HG03378 (cell line): ENCODE measurements at regions not wholly inside any gene's neighbourhood (a gene's known extent, or its start where the extent isn't known, plus 50 kb on each side); places are given as distances from the start of the nearest gene placed in this dataset.
"Not testable (repeated sequence)": the region's sequence is repeated elsewhere in the genome, so short reads cannot be mapped to it uniquely, and the experiment has no call there.

Experiments used
- ATAC-seq: cut with Tn5 transposase; IDR thresholded peaks from one replicate; pipeline ENCODE4 v1.9.1; 2021; ENCODE audit warnings: mild to moderate bottlenecking, moderate library complexity; ENCODE audit not compliant: unreplicated experiment

DNA sequence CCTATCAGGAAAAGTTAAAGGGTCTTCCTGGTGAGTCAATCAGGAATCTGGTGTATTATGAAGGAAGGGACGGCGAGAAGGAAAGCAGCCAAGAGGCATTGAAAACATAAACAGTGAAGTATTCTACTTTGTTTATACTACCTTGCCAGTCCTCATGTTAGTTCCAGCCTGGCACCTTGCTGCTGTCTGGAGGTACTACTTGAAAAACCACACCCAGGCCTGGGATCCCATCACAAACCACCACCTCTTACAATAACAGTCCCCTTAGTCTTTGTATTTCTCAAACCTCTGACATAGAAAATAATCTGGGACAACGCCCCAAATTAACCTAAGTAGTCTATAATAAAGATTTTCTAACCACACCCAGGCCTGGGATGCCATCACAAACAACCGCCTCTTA is 676.7 kb upstream of the SOX9 start:
- no peak for ATAC-seq

DNA sequence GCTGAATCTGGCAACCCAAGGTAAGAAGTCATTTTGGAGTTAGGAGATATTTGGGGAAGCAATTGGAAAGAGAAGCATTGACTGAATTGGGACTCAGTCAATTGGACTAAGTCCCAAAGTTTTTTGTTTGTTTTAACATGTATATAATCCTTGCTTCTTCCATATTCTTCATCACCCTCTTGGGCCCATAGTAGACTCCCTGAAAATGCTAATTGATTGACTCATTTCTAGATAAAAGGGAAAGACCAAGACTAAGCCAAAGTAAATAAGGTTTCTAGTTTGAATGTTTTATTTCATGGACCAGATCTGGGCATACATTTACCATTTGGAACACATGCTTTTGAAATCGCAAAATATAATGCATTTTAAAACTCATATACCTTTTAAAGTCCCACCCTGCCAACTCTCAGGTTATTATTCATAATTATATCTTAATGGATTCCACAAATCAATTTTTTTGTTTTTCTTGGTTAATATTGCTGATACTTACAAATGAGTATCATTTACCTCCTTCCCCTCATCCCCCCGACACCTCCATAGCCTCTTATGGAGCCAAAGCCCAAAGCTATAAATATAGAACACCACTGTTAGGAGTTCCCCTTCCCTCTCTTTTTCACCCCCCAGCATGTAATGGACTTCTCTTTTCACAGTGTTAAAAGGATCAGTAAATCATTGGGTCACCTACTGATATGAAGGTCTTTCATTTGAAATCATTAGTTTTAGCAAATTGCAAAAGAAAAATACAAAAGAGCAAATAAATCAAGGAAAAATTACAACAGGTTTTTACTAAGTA is 674.0 kb upstream of the SOX9 start:
- ATAC-seq = no peak

DNA sequence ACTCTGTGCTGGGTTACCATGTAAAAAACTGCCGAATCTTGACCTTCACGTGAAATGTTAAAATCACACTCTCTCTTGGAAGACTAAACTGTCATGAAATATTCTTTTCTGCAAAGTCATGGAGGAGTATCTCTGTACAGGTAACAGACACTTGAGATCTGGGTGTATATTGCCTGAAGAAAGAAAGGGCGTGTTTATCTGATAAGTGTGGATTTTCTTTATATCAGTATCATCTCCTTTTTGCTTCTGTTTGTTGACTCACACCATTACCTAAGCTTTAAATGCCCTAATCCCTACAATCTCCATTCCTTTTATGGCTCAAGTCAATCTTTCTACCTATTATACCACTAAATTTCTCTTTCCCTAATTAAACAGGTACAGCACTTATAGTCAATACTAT is 673.2 kb upstream of the SOX9 start:
- ATAC-seq = no peak

DNA sequence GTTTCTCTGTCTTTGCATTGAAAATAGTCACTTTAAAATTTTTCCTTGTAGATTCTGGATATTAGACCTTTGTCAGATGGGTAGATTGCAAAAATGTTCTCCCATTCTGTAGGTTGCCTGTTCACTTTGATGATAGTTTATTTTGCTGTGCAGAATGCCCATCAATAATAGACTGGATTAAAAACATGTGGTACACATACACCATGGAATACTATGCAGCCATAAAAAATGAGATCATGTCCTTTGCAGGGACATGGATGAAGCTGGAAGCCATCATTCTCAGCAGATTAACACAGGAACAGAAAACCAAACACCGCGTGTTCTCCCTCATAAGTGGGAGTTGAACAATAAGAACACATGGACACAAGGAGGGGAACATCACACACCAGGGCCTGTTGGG is 670.2 kb upstream of the SOX9 start:
- not testable (repeated sequence) for ATAC-seq

DNA sequence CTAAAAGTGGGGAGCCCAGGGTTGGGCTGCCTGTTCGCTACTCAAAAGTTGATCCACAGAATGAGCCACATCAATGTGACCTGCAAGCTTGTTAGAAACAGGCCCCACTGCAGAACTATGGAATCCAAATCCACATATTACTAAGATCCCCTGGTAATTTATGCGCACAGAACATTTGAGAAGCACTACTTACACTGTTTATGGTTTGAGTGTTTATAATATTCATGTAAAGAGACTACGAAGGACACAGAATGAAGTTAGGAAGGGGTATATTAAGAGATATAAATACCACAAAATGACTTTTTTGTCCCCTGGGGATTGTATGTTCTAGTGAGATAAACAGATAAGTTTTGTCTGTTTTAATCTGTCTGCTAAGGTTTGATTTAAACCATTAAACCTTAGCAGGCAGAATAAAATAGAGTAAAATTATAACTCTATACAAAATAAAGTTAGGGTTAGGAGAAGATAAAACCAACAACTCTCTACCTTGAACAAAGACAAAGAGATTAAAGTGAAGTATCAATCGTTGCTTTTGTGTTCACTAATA is 666.9 kb upstream of the SOX9 start:
- no peak for ATAC-seq

DNA sequence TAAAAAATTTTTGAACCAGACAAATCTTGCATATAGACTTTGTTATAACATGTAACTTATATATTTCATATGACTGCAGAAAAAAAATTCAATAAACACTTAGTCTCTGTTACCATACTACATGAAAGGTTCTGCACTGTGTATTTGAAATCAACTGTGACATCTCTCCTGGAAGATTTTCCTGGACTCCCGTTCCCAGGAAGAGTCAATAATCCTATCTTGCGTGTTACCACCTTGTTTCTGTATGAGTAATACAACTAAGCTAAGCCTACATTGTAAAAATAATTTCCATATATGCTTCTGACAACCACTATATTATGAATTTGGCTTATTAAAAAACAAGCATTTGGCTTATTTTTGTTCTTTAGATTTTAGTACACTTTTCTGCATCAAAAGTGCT is 665.6 kb upstream of the SOX9 start:
- no peak for ATAC-seq

DNA sequence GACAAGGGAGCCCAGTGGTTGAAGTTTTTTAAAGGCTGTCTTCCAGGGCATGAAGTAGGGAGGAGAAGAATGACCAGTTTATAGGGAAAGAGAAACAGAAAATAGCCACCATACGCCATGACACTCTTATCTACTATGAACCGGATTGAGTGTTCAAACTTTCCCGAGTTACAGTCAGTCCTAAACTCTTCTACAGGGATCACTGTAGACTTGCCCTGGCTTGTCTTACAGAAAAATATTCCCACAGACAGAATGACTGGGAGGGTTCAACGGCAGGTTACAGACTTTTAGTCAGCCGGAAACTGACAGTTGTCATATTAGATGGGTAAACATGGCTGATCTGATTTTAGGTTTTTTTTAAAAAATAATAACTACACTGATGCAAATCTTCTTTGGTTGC is 662.5 kb upstream of the SOX9 start:
- no peak for ATAC-seq

DNA sequence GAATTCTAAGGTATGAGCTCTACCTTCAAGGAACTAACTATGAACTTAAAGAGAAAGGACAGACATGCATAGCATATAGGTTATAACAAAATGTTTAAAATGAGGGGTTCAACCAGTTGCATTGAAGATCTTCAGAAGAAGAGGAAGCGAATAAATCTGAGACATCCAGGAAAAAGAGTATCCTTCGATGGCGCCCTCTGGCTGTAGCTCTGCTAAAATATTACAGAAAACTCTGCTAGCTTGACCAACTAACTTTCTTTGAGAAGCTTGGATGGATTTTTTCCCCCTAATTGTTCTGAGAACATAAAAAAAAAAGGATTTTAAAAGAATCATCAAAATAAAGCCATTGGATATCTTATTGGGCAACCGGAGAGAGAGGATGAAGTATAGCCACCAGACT is 659.9 kb upstream of the SOX9 start:
- no peak for ATAC-seq

DNA sequence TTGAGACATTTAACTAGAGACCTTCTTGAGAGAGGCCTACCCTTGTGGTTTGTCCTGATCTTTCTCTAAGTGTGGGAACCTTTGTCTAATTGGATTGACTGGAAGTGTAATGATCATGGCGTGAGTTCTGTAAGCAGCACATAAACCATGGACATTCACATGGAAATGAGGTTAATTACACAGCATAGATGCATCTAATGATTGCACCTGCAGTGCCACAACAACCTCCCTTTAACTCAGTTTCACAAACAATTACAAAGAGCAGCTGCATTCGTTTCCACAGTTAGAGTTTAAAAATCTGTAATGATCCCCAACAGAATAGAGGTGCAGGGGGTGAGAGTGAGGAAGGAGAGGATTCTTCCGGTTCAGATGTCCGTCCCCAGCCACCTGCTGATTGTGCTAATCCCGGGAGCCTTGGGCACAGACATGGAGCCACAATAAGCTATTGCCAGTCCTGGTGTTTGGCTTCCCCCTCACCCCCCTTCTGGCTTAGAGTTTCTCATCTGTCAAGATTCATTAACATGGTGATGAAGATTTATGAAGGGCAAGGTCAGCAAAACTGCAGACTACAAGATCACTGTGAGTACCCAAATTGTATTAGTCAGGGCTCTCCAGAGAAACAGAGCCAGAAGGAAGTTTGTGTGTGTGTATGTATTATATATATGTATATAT is 659.2 kb upstream of the SOX9 start:
- ATAC-seq = no peak

DNA sequence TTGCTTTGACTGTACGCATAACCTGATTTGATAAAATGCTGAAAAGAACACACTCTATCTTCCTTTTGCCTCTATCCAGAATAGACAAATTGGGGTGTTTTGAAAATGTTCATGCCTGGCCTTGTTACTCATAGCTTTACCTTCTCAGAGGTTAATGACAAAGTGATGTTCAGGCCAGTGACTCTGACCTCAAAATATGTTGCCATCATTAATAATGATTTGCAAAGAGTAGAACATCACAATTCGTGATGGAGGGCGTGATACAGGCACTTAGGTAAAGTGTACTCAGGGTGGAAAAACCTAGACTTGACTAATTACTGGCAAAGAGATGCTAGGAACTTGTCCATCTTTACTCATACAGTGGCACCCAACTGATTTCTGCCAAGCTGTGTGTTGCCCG is 656.6 kb upstream of the SOX9 start:
- no peak for ATAC-seq

DNA sequence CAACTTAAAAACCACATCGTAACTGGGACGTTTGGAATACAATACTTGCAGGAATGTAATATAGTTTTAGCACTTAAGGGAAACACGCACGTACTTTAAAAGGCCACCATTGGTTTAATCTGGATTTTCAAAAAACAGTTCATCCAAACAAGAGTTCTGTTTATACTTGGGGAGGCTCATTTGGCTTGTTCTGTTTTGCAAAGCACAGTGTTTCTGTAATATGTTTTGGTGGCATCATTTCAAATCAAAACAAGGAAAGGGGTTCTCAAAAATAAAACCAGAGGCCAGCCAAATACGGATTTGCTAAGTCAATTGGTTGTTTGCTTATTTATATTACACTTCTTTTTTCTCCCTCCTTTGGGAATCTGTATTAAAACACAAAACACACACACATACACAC is 656.1 kb upstream of the SOX9 start:
- ATAC-seq = no peak

DNA sequence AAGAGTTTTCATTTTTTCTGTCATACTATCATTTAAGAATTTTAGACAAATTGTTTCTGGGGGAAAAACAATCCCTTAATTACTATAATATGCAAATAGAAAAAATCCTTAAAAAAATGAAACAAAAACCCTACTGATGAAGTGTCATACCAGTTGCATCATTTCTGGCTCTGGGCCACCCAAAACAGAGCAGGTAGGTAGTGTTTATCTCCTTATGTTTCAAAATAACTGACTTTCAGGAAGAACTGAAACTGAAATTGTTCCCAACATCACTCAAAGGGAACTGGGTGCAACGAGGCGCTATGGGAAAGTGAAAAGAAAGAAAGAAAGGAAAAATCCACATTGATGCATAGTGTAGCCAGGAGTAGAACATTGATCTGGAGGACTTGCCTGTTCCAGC is 653.1 kb upstream of the SOX9 start:
- ATAC-seq = no peak

DNA sequence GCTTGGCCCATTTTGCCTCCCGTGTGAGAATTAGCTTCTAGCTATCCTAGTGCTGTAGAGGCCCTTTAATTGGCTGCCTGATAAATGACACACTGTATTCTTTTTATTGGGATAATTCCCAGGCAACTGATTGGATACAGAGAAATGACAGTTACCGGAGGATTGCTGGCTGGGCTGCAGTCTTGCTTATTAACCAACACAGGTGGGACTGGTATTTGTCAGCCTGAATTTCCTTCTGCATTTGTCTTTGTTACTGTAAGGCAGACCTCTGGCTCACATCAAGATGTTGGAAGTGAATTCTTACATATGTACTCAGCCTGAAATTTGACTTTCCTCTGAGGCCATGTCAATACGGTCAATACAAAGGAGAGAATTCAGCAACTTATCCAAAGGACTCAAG is 650.8 kb upstream of the SOX9 start:
- no peak for ATAC-seq

DNA sequence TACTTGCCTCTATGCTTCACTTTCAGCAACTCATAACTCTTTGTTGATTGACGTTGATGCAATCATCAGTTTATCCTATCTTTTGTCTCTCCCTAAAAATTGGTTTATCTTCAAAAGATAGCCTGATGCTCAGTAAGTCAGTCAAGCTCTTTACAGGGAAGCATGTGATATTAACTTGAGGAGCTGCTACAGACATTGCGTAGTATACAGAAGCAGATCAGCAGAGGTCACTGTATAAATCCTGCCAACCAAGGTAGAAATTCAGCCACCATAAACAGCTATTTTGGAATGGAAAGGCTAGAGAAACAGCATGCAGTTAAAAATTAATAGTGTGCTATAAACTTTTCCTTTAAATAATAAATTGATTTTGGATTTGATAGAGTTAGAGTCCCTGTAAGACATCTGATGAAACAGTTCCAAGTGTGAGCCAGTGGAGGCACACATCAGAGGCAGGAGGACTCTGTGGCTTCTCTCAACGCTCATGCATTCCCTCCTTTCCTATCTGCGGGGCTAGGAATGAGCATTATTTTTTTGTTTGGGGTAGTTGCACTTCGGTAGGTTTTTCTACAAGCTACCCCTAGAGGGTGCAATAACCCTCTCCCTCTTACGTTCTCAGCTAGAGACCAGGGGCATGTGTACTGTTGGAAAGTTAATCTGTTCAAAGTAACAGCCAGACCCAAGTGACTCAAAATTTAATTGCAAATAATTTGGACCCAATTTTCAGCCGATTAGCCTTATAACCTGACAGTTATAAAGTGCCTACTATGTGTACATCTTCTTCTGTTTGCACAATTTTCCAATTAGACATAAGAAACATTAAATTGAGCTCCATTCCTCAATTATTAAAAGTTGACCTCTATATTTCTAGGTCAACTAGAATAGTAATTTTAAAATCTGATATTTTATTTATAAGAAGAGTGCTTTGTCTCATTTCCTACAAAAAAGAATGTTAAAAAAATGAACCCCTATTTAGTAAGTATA is 647.7 kb upstream of the SOX9 start:
- peak; percentile 60 for ATAC-seq

DNA sequence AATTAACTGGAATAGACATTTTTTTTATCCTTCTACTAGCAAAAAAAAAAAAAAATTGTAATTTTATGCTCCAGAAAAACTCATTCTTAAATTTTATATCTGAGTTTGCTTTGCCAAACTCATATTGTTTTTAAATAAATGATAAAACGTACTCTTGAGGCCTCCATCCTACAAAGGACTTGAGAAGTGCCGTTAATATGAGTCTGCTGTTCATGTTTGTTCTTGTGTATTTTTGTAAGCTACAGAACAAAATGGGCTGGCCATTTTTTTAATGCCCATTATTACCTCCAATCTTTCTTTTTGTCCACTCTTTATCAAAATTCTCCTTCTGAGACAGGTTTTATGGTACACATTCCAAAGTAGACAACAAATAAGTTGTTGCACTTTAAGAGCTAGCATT is 643.5 kb upstream of the SOX9 start:
- no peak for ATAC-seq

DNA sequence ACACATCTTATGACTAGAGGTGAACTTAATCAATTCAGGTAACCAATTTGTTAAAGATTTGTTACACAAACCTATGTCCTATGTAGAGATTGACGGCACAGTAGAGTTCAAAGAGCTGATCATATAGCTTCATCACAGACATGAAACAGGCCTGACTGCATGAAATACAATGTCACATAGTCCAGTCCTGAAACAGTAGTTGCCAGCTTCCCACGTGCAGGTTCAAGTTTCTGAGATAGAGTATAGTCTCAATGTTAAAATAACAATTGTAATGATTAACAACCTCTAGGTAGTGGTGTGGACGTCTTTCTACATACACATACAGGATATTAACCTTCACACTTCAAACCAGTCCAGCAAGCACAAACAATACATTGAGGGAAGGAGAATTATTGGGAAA is 640.7 kb upstream of the SOX9 start:
- ATAC-seq = no peak

DNA sequence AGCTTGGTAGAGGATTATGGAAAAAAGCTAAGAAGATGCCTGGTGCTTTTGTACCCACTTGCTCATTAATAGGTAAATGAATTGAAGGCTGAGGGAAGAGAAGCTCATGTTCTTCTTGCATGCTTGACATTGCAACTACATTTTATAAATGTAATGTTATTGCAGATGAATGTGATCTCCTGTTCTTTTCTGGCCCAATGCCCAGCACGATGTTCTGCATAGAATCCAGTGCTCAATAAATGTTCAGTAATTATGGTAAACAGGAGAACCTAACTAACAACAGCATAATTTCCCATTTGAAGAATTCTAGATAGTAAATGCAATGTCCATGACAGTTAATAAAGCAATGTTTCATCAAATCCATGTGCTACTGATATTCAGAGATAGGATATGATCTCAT is 638.2 kb upstream of the SOX9 start:
- no peak for ATAC-seq

DNA sequence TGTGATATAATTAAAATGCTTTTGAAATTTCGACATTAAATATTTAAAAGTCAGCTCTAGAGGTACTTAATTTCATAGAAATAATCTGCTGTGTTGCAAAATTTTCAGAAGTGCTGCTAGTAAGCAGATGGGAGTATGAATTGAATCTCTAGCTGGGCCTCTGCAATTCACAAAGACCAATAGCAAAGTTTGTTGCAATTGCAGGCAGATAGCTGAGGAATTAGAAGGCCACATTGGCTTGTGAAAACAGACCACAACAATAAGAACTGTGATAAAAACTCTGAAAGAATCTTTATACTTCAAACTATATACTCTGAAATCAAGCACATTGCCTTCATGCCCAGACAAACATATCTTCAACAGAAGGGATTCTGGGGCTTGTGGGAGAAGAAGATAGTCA is 636.3 kb upstream of the SOX9 start:
- ATAC-seq = no peak

DNA sequence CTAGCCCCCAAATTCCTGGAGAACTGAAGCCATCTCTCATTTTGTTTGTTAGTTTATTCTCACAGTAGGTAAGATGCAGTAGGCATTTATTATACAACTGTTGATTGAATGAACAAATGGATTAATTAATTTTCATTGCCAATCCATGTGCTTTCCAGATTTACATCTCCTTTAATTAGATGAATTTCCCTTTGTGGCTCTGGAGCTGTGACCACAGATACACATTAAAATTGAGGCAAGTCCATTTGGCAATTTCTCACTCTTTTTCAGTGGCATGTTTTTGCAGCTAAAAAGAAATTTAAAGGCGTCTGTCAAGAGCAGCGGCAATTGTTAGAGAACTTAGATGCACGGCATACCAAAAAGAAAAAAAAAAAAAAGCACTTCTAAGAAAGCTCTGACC is 635.4 kb upstream of the SOX9 start:
- no peak for ATAC-seq

DNA sequence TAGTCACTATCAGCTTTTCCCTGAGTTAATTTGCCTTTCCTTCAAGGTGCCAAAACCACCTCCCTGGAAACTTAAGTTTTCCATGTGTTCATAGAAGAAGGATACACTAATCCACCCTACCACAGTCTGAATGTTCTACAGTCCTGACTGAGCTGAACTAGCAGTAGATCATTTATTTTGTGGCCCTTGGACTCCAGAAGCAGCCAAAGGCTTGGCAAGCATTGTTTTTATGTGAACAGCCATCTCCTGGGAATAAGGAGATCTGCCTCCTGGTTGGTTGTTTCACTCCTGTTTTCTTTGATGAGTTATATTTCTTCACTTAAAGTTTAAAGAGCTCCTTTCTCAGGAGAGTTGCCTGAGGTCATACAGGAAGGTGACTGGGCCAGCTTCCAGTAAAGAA is 634.6 kb upstream of the SOX9 start:
- no peak for ATAC-seq

DNA sequence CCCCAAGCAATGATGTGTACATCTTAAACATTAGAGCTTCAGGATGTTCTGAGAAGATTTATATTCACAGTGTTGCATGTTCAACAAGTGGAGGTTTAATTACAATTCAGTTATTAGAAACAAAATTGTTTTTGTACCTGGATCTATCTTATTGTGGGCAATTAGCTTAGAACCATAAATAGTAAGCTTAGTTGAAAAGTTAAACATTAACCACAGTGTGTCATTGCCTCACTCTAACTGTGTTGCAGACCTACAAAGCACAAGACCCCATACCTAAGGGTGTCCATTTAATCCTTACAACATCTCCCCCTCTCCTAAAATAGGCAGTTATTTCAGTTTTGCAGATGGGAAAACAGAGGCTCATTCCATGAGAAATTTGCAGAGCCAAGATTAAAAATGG is 632.0 kb upstream of the SOX9 start:
- no peak for ATAC-seq
